Lung (tissue), 11 donors: ENCODE measurements at regions not wholly inside any gene's neighbourhood (a gene's known extent, or its start where the extent isn't known, plus 50 kb on each side); places are given as distances from the start of the nearest gene placed in this dataset.
A peak's percentile ranks its signal among the peaks of the same experiment; 100 is the strongest.

Experiments
- ATAC-seq: fragments of 200-7000 bp; cut with Tn5 transposase; one replicate; pipeline ENCODE4 v1.9.1; 2020; ENCODE audit warnings: moderate number of reproducible peaks; ENCODE audit not compliant: insufficient read depth, low FRiP score
- DNase-seq, 3 donors: peaks; one replicate each; pipeline ENCODE4 v3.0.0-alpha.2; 2013 to 2017
- H3K27ac ChIP-seq, 2 donors: one replicate each; pipeline ENCODE4 v1.5.1; 2013; ENCODE audit warnings: mild to moderate bottlenecking in 2 of 2, moderate library complexity in 2 of 2, control low read depth in 1 of 2, inconsistent platforms in 1 of 2, low read depth in 1 of 2, low read length in 1 of 2
- H3K27me3 ChIP-seq, 3 donors: one replicate each; pipeline ENCODE4 v1.5.1; 2013; ENCODE audit warnings: low read length in 2 of 3; ENCODE audit not compliant: control insufficient read depth in 3 of 3, insufficient read depth in 3 of 3
- H3K36me3 ChIP-seq, 4 donors: one replicate each; pipeline ENCODE4 v1.5.1; 2013; ENCODE audit warnings: low read length in 4 of 4, mild to moderate bottlenecking in 1 of 4, moderate library complexity in 1 of 4; ENCODE audit not compliant: control insufficient read depth in 4 of 4, insufficient read depth in 4 of 4
- H3K4me1 ChIP-seq, 5 donors: one replicate each; pipeline ENCODE4 v1.5.1; 2013; ENCODE audit warnings: low read length in 5 of 5, mild to moderate bottlenecking in 2 of 5, moderate library complexity in 1 of 5; ENCODE audit not compliant: control insufficient read depth in 5 of 5, insufficient read depth in 5 of 5
- H3K4me3 ChIP-seq: one replicate; pipeline ENCODE4 v1.5.1; 2013; ENCODE audit warnings: mild to moderate bottlenecking, control low read depth, moderate library complexity
- H3K9ac ChIP-seq, 2 donors: one replicate each; pipeline ENCODE4 v1.5.1; 2013; ENCODE audit warnings: low read length in 2 of 2, control low read depth in 1 of 2; ENCODE audit not compliant: insufficient read depth in 1 of 2
- H3K9me3 ChIP-seq, 4 donors: one replicate each; pipeline ENCODE4 v1.5.1; 2013; ENCODE audit warnings: low read length in 3 of 4, mild to moderate bottlenecking in 1 of 4, moderate library complexity in 1 of 4; ENCODE audit not compliant: control insufficient read depth in 4 of 4, insufficient read depth in 3 of 4
- CTCF ChIP-seq: IDR thresholded peaks from 2 replicates; pipeline ENCODE4 v1.5.1; 2012; ENCODE audit warnings: mild to moderate bottlenecking; ENCODE audit errors: control extremely low read depth, extremely low read depth
- WGBS, 2 donors: extraction: QIAGEN DNeasy Blood & Tissue Kit; methylation state at CpG; one replicate each; pipeline ENCODE4 v1.1.7; 2013; 5-methylcytosine and 5-hydroxymethylcytosine counted together
- donor health status: control.
- donor health status: control.
- donor health status: Bipolar disorder and iron deficiency.
- donor health status: healthy.
- donor health status: DM: yes; HTN: yes; CAD: no.

- Histone ChIP-seq H3K4me3 (no peak overlapping the region), H3K36me3 (no peaks in the 10 kb centered on the region), H3K9me3 (no peaks in the 10 kb centered on the region), H3K9ac (no peak overlapping the region), H3K27me3 (no peaks in the 10 kb centered on the region), H3K27ac (no peak overlapping the region), H3K4me1 (peaks cover 0 to 25% (median 0%) of the 10 kb centered on the region in 5 donors)
- WGBS, 2 donors, result 86 to 93% methylated on average over 3 of the region's 3 CpGs
- no peak for ATAC-seq
- no peak for TF ChIP-seq CTCF
- DNase-seq, result no peak
Measured at GRCh38 chr3:139264375-139264774, 79.4 kb upstream of the MRPS22 start.

- WGBS, 2 donors, result 81 to 90% methylated on average over 9 of the region's 9 CpGs
- H3K27ac ChIP-seq, result no peak overlapping the region
- no peak for ATAC-seq
- TF ChIP-seq CTCF, result no peak
- no peaks in the 10 kb centered on the region for H3K27me3 ChIP-seq
- H3K4me1 ChIP-seq, result peaks cover 0 to 21% (median 0%) of the 10 kb centered on the region in 5 donors
- no peak overlapping the region for H3K9ac ChIP-seq
- H3K4me3 ChIP-seq, result no peak overlapping the region
- DNase-seq, result peak in 2 of 3 donors; percentile 26 to 52
- H3K36me3 ChIP-seq, result no peaks in the 10 kb centered on the region
- no peaks in the 10 kb centered on the region for H3K9me3 ChIP-seq
Measured at GRCh38 chr3:139265131-139266016, 78.4 kb upstream of the MRPS22 start.

- Histone ChIP-seq H3K27me3 (peaks cover 0 to under 1% (median 0%) of the 10 kb centered on the region in 3 donors), H3K4me1 (peaks cover 0 to 9% (median 0%) of the 10 kb centered on the region in 5 donors), H3K27ac (peak overlapping the region in 1 of 2 donors; percentile 15), H3K4me3 (no peak overlapping the region), H3K9me3 (peaks cover 0 to 3% (median 0%) of the 10 kb centered on the region in 4 donors), H3K9ac (no peak overlapping the region), H3K36me3 (no peaks in the 10 kb centered on the region)
- 81 to 85% methylated on average over 7 of the region's 7 CpGs for WGBS, 2 donors
- TF ChIP-seq CTCF, result no peak
- ATAC-seq, result no peak
- DNase-seq, result no peak
Measured at GRCh38 chr3:139267300-139268246, 76.2 kb upstream of the MRPS22 start.
